PC-3 (cell line): ENCODE measurements at regions not wholly inside any gene's neighbourhood (a gene's known extent, or its start where the extent isn't known, plus 50 kb on each side); places are given as distances from the start of the nearest gene placed in this dataset.

Source experiments
- ATAC-seq: fragments of 200-7000 bp; cut with Tn5 transposase; 2 replicates; pipeline ENCODE4 v1.9.1; 2020; ENCODE audit warnings: mild to moderate bottlenecking, moderate library complexity
- BruUV-seq: library from RNA; stranded (reverse); fragments of 400-500 nt; replicated peaks from 2 replicates; lab custom pipeline; 2021; lab: Mats Ljungman, UMichigan
- CTCF ChIA-PET: fragments of 300-600 bp; sonication (Branson Sonifier 250); formaldehyde crosslinking; loops from one replicate; lab custom pipeline; 2022; ENCODE audit warnings: antibody characterized with exemption; lab: Charles Lee
- POLR2A ChIA-PET: fragments of 300-600 bp; sonication (Branson Sonifier 250); formaldehyde crosslinking; loops from one replicate; lab custom pipeline; 2022; ENCODE audit warnings: antibody characterized with exemption; ENCODE audit not compliant: unreplicated experiment; lab: Charles Lee
- DNase-seq: peaks from one replicate; pipeline ENCODE4 v3.0.0-alpha.2; 2015
- H2AFZ ChIP-seq: fragments of 300-600 bp; sonication (generic); 2 replicates; pipeline ENCODE4 v1.6.0; 2016; ENCODE audit warnings: antibody characterized with exemption, low read length
- H3F3A ChIP-seq: fragments of 300-600 bp; sonication (generic); one replicate; pipeline ENCODE4 v1.6.0; 2017; ENCODE audit warnings: antibody characterized with exemption, low read length, control low read depth, mild to moderate bottlenecking; ENCODE audit not compliant: unreplicated experiment
- H3K27ac ChIP-seq: fragments of 300-600 bp; sonication (generic); 2 replicates; pipeline ENCODE4 v1.5.1; 2016; ENCODE audit warnings: mild to moderate bottlenecking, low read length
- H3K27me3 ChIP-seq: fragments of 300-600 bp; sonication (generic); 2 replicates; pipeline ENCODE4 v1.6.1; 2016; ENCODE audit warnings: low read length, mixed read lengths
- H3K36me3 ChIP-seq: fragments of 300-600 bp; sonication (generic); 2 replicates; pipeline ENCODE4 v1.6.1; 2016; ENCODE audit warnings: low read depth, mixed run types, low read length, mixed read lengths
- H3K4me1 ChIP-seq: fragments of 300-600 bp; sonication (generic); 2 replicates; pipeline ENCODE4 v1.5.1; 2016; ENCODE audit warnings: low read length; ENCODE audit not compliant: insufficient read depth
- H3K4me2 ChIP-seq: fragments of 300-600 bp; sonication (generic); 2 replicates; pipeline ENCODE4 v1.6.0; 2016; ENCODE audit warnings: low read length
- H3K4me3 ChIP-seq: fragments of 300-600 bp; sonication (generic); 2 replicates; pipeline ENCODE4 v1.5.1; 2016; ENCODE audit warnings: mild to moderate bottlenecking, low read length, mixed read lengths
- H3K79me2 ChIP-seq: fragments of 300-600 bp; sonication (generic); 2 replicates; pipeline ENCODE4 v1.6.1; 2017; ENCODE audit warnings: low read length, mixed read lengths
- H3K9ac ChIP-seq: fragments of 300-600 bp; sonication (generic); 2 replicates; pipeline ENCODE4 v1.6.0; 2016; ENCODE audit warnings: mild to moderate bottlenecking, low read length
- H3K9me2 ChIP-seq: fragments of 300-600 bp; sonication (generic); replicated peaks from 2 replicates; pipeline ENCODE4 v1.6.1; 2016; ENCODE audit warnings: mixed run types, low read length, mixed read lengths
- H3K9me3 ChIP-seq: fragments of 300-600 bp; sonication (generic); 2 replicates; pipeline ENCODE4 v1.6.1; 2016; ENCODE audit warnings: low read length, mixed read lengths
- H4K20me1 ChIP-seq: fragments of 300-600 bp; sonication (generic); 2 replicates; pipeline ENCODE4 v1.6.1; 2016; ENCODE audit warnings: low read length, mixed read lengths
- EZH2 ChIP-seq: fragments of 300-600 bp; sonication (generic); IDR thresholded peaks from one replicate; pipeline ENCODE4 v1.6.1; 2017; ENCODE audit warnings: antibody characterized with exemption, mild to moderate bottlenecking, low read length; ENCODE audit not compliant: unreplicated experiment
- EZH2phosphoT487 ChIP-seq: fragments of 300-600 bp; sonication (generic); IDR thresholded peaks from 2 replicates; pipeline ENCODE4 v1.6.1; 2018; ENCODE audit warnings: mild to moderate bottlenecking, antibody characterized with exemption, low read length, borderline replicate concordance
- intact Hi-C: fragments of 100-400 bp; cut with micrococcal nuclease; formaldehyde crosslinking; loops from 2 replicates; pipeline ENCODE4 v1.9.0; 2023
- TF ChIP-seq, protein P1 (sequence below): fragments of 300-600 bp; sonication (generic); conservative IDR thresholded peaks from 2 replicates; pipeline ENCODE4 v1.5.1; 2017; ENCODE audit warnings: antibody characterized with exemption, low read depth, mild to moderate bottlenecking, low read length

DNA sequence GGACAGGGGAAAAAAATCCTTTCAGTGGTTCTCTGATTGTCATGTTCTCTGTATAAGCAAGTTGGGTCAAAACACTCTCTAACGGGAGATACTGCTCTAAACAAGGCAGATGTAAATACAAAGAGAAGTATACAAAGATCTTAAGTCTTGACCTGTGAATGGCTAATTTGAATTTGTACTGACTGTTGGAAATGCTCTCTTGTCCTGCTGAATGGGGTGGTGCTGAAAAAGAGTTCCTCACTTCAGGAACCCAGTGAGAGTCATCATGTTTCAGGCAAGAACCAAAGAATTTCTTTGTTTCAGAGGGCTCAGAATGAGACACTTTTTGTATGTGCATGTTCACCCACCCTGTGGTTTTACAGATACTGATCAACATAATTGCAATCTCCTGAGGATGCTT, 461.0 kb downstream of the NR2F1-AS1 start:
- Histone ChIP-seq H3K4me3 (no peak overlapping the region), H3K4me1 (peaks cover 20% of the 10 kb centered on the region), H3F3A (no peaks in the 10 kb centered on the region), H3K4me2 (no peak overlapping the region), H3K9me3 (no peaks in the 10 kb centered on the region), H4K20me1 (no peaks in the 10 kb centered on the region), H3K27me3 (no peaks in the 10 kb centered on the region), H3K36me3 (no peaks in the 10 kb centered on the region), H3K9me2 (no peaks in the 10 kb centered on the region), H3K79me2 (no peaks in the 10 kb centered on the region), H3K27ac (no peak overlapping the region), H2AFZ (no peak overlapping the region), H3K9ac (no peak overlapping the region)
- CTCF ChIA-PET, result no interaction called here
- no TSS peak for BruUV-seq
- intact Hi-C loops, result no loop called here
- no peak for DNase-seq
- TF ChIP-seq EZH2, result no peak
- TF ChIP-seq, protein P1, sequence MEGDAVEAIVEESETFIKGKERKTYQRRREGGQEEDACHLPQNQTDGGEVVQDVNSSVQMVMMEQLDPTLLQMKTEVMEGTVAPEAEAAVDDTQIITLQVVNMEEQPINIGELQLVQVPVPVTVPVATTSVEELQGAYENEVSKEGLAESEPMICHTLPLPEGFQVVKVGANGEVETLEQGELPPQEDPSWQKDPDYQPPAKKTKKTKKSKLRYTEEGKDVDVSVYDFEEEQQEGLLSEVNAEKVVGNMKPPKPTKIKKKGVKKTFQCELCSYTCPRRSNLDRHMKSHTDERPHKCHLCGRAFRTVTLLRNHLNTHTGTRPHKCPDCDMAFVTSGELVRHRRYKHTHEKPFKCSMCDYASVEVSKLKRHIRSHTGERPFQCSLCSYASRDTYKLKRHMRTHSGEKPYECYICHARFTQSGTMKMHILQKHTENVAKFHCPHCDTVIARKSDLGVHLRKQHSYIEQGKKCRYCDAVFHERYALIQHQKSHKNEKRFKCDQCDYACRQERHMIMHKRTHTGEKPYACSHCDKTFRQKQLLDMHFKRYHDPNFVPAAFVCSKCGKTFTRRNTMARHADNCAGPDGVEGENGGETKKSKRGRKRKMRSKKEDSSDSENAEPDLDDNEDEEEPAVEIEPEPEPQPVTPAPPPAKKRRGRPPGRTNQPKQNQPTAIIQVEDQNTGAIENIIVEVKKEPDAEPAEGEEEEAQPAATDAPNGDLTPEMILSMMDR, result no peak
- no peak for ATAC-seq
- POLR2A ChIA-PET, result no interaction called here

DNA sequence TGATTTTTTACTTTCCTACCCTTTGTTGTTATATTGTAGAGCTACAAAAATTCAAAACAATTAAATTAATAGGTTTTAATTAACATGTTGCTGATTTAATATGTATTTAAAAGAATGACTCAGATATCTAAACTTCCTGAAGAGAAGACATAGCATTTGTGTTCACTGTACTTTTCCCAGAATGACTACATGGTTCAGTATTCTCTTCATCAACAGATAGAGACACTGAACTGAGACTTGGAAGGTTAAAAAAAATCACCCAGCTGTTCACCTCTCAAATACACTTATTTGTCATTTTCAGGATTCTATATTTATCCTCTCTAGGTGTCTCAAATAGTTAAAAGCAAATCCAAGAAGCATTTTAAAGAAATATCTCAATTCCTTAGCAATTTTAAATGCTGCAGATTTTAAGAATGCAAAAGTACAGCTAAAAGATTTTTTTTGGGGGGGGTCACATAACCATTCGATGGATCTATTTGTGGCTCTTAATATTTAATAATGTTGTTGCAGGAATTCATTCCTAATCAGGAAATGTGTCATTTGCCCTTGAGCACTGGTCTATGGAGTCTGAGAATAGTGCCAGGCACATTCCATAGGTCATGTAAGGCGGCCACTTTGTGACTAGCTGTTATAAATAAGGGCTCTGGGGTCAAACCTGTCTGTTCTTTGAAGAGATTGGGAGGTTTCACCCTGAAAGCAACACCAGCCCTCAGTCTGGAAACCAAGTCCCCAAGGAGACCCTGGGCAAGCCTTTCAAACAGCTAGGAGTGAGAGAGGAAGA, 463.1 kb downstream of the NR2F1-AS1 start:
- H3K36me3 ChIP-seq, result no peaks in the 10 kb centered on the region
- POLR2A ChIA-PET, result no interaction called here

DNA sequence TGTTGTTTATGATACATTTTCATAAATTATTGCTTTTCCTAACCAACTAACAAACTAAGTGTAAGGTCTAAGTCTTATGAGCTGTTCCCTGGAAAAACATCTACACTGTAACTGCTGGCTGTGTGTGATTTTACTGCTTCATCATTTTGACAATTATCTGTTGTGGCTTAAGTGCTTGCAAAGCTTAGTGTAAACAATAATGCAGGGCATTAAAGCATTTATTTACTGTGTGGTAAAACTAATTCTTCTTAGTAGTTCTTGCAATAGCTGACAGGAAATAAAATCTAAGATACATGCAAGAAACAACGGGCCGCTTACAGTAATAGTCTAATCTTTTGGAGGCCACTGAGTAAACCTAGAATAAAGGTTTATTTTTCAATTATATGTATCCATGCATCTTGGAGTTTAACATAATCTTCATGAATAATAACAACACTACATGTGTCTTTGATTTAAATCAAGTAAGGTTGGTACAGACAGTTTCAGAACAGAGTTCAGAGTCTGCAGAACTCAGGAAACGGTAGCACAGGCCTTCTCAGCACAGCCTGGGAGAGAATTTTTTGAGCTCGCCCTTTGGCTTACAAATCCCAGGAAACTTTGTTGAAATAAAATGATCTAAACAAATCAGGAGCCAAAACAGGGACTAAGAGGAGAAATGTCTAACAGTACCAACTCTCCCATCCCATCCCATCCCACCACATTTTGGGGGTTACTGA, 473.1 kb downstream of the NR2F1-AS1 start:
- ChIA-PET POLR2A (no interaction called here), CTCF (no interaction called here)
- Histone ChIP-seq H2AFZ (no peak overlapping the region), H3K4me2 (no peak overlapping the region), H3K4me1 (no peaks in the 10 kb centered on the region), H3K36me3 (no peaks in the 10 kb centered on the region), H3K9me3 (no peaks in the 10 kb centered on the region), H4K20me1 (no peaks in the 10 kb centered on the region), H3K9me2 (no peaks in the 10 kb centered on the region), H3K27ac (no peak overlapping the region), H3K27me3 (no peaks in the 10 kb centered on the region), H3K9ac (no peak overlapping the region), H3K79me2 (no peaks in the 10 kb centered on the region), H3K4me3 (no peak overlapping the region), H3F3A (no peaks in the 10 kb centered on the region)
- TF ChIP-seq EZH2 (no peak), EZH2phosphoT487 (no peak)
- TF ChIP-seq, protein P1, result no peak
- no TSS peak for BruUV-seq
- ATAC-seq, result peak; percentile 48; the same call in 1 of the 2 replicates
- intact Hi-C loops, result no loop called here
- DNase-seq, result no peak

More for the DNA sequence above, 463.1 kb downstream of the NR2F1-AS1 start:
- 0 out of 2 replicates have a peak overlapping the region, but pooled peaks have one; percentile 10 for H2AFZ ChIP-seq
- intact Hi-C loops, result no loop called here
- no peaks in the 10 kb centered on the region for H4K20me1 ChIP-seq
- no peaks in the 10 kb centered on the region for H3K79me2 ChIP-seq
- no peaks in the 10 kb centered on the region for H3K27me3 ChIP-seq
- no peak overlapping the region for H3K27ac ChIP-seq
- TF ChIP-seq EZH2 (no peak), EZH2phosphoT487 (no peak)
- no peaks in the 10 kb centered on the region for H3K9me3 ChIP-seq
- BruUV-seq, result no TSS peak
- peaks cover 26% of the 10 kb centered on the region for H3K4me1 ChIP-seq
- no peak overlapping the region for H3K9ac ChIP-seq
- no peaks in the 10 kb centered on the region for H3K9me2 ChIP-seq
- ATAC-seq, result peak; percentile 60
- H3F3A ChIP-seq, result no peaks in the 10 kb centered on the region
- CTCF ChIA-PET, result interaction anchor here (0.6 kb wide), 2 partner anchors 26 to 714 kb away, joined by 3 read pairs; no protein-coding TSS in a partner anchor
- H3K4me2 ChIP-seq, result no peak overlapping the region
- H3K4me3 ChIP-seq, result no peak overlapping the region
- peak; percentile 29 for DNase-seq
